ENCODE measurements at regions not wholly inside any gene's neighbourhood (a gene's known extent, or its start where the extent isn't known, plus 50 kb on each side); places are given as distances from the start of the nearest gene placed in this dataset.

GRCh38 chr2:8623576-8623957 is 58.3 kb upstream of the ID2 start:
- no peak for DNase-seq (ENCODE audit: low read depth in 2 of 2)

- no peak for DNase-seq (ENCODE audit: low read depth in 2 of 2)
Measured at GRCh38 chr2:8623958-8624591, 57.8 kb upstream of the ID2 start.

GRCh38 chr2:8624855-8625398 is 56.9 kb upstream of the ID2 start:
- no peak for DNase-seq (ENCODE audit: low read depth in 2 of 2)

GRCh38 chr2:8625399-8626300 is 56.2 kb upstream of the ID2 start:
- DNase-seq (ENCODE audit: low read depth in 2 of 2), result no peak

DNA sequence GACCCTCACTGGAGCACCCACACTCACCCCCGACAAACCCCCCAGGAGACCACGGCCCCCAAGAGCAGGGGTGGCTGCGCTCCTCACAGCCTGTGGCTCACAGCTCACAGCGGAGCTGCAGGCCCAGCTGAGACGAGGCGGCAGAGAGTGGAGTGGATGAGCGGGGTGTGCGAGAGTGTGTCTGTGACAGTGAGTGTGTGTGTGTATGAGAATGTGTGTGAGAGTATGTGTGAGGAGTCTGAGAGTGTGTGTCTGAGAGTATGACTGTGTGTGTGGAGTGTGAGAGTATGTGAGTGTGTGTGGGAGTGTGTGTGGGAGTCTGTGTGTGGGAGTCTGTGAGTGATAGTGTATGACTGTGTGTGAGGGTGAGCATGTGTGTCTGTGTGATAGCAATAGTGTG is 55.3 kb upstream of the ID2 start:
- DNase-seq (ENCODE audit: low read depth in 2 of 2), result no peak

DNA sequence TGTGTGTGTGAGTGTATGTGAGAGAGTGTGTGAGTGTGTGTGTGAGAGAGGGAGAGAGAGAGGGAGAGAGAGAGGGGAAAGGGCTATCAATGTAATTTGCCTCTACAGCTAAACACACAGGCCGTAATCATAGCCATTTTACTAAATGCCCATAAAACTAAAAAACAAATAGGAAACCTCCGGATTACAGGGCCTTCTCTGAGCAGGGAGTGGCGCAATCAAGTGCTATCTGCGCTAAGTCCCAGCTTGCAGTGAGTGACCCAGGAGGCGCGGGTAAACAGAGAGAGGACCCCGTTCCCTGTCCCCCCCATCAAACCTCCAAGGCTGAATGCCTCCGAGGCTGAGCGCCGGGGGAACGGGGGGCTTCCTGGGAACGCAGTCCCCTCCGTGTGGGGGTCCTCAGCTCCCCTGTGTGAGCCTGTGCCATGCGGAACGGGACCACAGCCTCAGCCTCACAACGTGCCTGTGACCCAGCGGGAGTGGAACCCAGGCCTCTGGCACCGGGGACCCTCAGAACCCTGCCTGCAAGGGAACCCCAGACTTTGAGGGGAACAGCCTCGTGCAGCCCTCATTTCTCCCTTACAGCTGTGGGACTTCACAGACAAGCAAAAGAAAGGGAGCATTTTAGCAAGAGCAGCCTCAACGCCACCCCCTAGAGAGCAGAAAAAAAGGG is 54.7 kb upstream of the ID2 start:
- no peak for DNase-seq (ENCODE audit: low read depth in 2 of 2)

DNA sequence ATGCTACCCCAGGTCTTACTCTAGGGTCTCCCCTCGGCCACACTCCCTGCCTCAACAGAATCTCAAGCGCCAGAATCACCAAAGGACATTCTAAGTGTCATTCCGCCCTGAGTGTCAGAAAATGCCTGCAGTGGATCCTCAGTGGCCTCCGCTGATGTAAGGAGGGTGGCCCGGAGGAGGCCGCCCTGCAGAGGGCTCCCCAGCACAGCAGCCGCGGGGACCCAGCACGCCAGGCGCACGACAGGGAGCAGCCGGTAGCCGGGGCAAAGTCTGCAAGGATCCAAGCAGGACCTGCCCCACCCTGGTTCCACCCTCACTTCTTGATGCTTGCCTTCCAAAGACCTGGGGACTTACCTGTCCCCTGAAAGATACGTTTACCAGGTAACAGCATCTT is 54.2 kb upstream of the ID2 start:
- DNase-seq (ENCODE audit: low read depth in 2 of 2), result no peak

DNA sequence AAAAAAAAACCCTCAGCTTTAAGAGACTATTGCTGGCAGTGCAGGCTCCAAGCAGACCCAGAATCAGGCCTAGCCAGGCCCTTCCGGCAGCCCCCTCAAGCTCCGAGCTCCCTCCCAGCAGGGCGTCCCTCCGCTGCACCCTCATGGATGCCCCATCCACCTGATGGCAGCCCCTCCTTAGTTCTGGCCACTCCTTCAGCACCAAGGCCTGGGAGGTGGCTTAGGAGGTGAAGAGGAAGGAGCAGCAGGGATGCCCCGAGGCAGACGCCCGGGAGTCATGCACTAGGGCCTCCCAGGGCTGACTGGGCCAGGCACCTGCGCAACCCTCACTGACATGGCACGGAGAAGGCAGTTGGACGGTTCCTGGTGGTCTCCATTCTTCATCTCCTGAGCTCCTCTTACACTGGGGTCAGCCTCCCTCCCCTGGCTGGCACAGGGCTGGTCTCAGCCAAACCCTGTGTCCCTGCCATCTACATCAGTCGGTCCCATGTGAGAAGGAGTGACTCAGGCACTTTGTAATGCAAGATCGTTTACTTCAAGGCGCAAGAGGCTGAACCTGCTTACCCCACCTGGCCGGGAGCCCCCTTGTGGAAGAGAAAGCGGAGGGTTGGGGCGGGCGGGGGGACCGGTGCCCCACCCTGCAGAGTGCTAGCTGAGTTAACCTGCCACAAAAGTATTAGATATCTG is 53.5 kb upstream of the ID2 start:
- DNase-seq (ENCODE audit: low read depth in 2 of 2), result no peak

DNA sequence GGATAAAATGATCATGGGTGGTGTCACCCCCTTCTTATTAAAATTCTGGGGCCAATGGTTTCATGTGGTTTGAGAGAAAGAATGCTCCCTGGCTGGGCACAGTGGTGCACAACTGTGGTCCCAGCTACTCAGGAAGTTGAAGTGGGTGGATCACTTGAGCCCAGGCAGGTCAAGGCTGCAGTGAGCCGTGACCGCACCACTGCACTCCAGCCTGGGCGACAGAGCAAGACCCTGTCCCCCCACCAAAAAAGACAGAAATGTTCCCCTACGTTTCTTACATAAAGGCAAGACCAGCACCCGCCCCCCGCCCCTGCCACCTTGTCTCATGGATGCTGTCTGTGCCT is 53.0 kb upstream of the ID2 start:
- no peak for DNase-seq (ENCODE audit: low read depth in 2 of 2)

- no peak for DNase-seq (ENCODE audit: low read depth in 2 of 2)
Measured at GRCh38 chr2:8629402-8629801, 52.5 kb upstream of the ID2 start.

GRCh38 chr2:8630676-8631464 is 51.0 kb upstream of the ID2 start:
- no peak for DNase-seq (ENCODE audit: low read depth in 2 of 2)

DNA sequence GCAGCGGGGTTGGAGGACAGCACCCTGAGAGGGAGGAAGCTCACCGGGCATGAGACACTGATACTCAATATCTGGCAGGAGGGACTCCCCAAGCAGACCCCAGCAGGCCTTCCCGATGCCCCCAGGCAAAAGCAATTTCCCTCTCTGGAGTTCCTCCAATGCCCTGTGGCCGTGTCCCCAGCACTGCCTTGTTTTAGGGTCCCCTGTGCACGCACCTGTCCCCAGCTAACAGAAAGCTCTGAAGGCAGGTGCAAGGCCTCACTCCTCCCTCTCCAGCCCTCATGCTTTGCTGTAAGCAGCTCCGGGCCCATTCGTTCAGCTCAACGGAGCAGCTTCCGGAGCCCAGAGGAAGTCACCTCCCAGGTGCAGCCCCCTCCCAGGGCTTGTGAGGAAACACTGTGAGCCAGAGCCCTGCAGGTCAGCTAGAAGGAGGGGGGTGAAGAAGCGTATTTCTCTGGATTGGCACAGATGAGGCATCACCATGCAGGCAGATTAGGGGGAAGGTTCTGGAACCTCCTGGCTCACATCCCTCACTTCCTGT is 50.3 kb upstream of the ID2 start:
- no peak for DNase-seq (ENCODE audit: low read depth in 2 of 2)
